ENCODE measurements at regions not wholly inside any gene's neighbourhood (a gene's known extent, or its start where the extent isn't known, plus 50 kb on each side); places are given as distances from the start of the nearest gene placed in this dataset.

GRCh38 chr5:85533341-85534047 is 1084.2 kb upstream of the COX7C start:
- no peak for TF ChIP-seq CTCF (IDR thresholded peaks at IDR 0.05)
- Mint-ChIP-seq H3K27ac (no peak overlapping the region), H3K36me3 (no peaks in the 10 kb centered on the region), H3K9me3 (peaks cover 7 to 9% of the 10 kb centered on the region in 2 donors), H3K27me3 (ENCODE audit: low read depth in 2 of 2) (no peaks in the 10 kb centered on the region), H3K4me3 (no peak overlapping the region), H3K4me1 (no peaks in the 10 kb centered on the region)
- Histone ChIP-seq H3K27ac (ENCODE audit: low read length) (no peak overlapping the region), H3K27me3 (ENCODE audit: control insufficient read depth, insufficient read depth, low read length) (no peaks in the 10 kb centered on the region), H3K4me1 (ENCODE audit: control insufficient read depth, insufficient read depth, low read length) (no peaks in the 10 kb centered on the region), H3K9me3 (ENCODE audit: control insufficient read depth, insufficient read depth, low read length) (no peaks in the 10 kb centered on the region), H3K36me3 (ENCODE audit: control insufficient read depth, insufficient read depth, low read length) (no peaks in the 10 kb centered on the region), H3K4me3 (ENCODE audit: low read length) (no peak overlapping the region)
- intact Hi-C loops (cut with micrococcal nuclease): no loop called here
- DNase-seq: no peak
- 96% methylated on average over 2 of the region's 4 CpGs for WGBS (ENCODE audit: insufficient coverage)
- ATAC-seq: no peak

- H3K4me1 Mint-ChIP-seq: no peaks in the 10 kb centered on the region
- H3K4me3 Mint-ChIP-seq: no peak overlapping the region
- no peaks in the 10 kb centered on the region for H3K27me3 Mint-ChIP-seq (ENCODE audit: low read depth in 2 of 2)
- H3K4me1 ChIP-seq (ENCODE audit: control insufficient read depth, insufficient read depth, low read length): no peaks in the 10 kb centered on the region
- H3K9me3 Mint-ChIP-seq: peaks cover 2 to 9% of the 10 kb centered on the region in 2 donors
- H3K27ac ChIP-seq (ENCODE audit: low read length): no peak overlapping the region
- intact Hi-C loops (cut with micrococcal nuclease): no loop called here
- DNase-seq (no peak), ATAC-seq (no peak)
- no peak for TF ChIP-seq CTCF (IDR thresholded peaks at IDR 0.05)
- H3K27me3 ChIP-seq (ENCODE audit: control insufficient read depth, insufficient read depth, low read length): no peaks in the 10 kb centered on the region
- H3K36me3 ChIP-seq (ENCODE audit: control insufficient read depth, insufficient read depth, low read length): no peaks in the 10 kb centered on the region
- H3K9me3 ChIP-seq (ENCODE audit: control insufficient read depth, insufficient read depth, low read length): no peaks in the 10 kb centered on the region
- no peaks in the 10 kb centered on the region for H3K36me3 Mint-ChIP-seq
- no peak overlapping the region for H3K4me3 ChIP-seq (ENCODE audit: low read length)
- no peak overlapping the region for H3K27ac Mint-ChIP-seq
These were observed 1079.4 kb upstream of the COX7C start for GRCh38 chr5:85538362-85538761.

- ATAC-seq: no peak
- H3K4me1 Mint-ChIP-seq: no peaks in the 10 kb centered on the region
These were observed 1072.6 kb upstream of the COX7C start for GRCh38 chr5:85545129-85545528.

More at GRCh38 chr5:85545129-85545528, 1072.6 kb upstream of the COX7C start:
- no peaks in the 10 kb centered on the region for H3K4me1 ChIP-seq (ENCODE audit: control insufficient read depth, insufficient read depth, low read length)
- 45% methylated on average over 2 of the region's 2 CpGs for whole genome bisulfite sequencing (ENCODE audit: insufficient coverage)
- H3K9me3 ChIP-seq (ENCODE audit: control insufficient read depth, insufficient read depth, low read length): peaks cover 17% of the 10 kb centered on the region
- H3K9me3 Mint-ChIP-seq: peaks cover 12 to 15% of the 10 kb centered on the region in 2 donors
- H3K36me3 Mint-ChIP-seq: peaks cover 9% of the 10 kb centered on the region
- H3K36me3 ChIP-seq (ENCODE audit: control insufficient read depth, insufficient read depth, low read length): no peaks in the 10 kb centered on the region
- DNase-seq: no peak
- no peak overlapping the region for H3K27ac Mint-ChIP-seq
- TF ChIP-seq CTCF (IDR thresholded peaks at IDR 0.05): no peak
- H3K4me3 Mint-ChIP-seq: no peak overlapping the region
- no peak overlapping the region for H3K4me3 ChIP-seq (ENCODE audit: low read length)
- no peak overlapping the region for H3K27ac ChIP-seq (ENCODE audit: low read length)
- H3K27me3 ChIP-seq (ENCODE audit: control insufficient read depth, insufficient read depth, low read length): no peaks in the 10 kb centered on the region
- no peaks in the 10 kb centered on the region for H3K27me3 Mint-ChIP-seq (ENCODE audit: low read depth in 2 of 2)
- intact Hi-C loops (cut with micrococcal nuclease): no loop called here

Measured in natural killer cell (primary cell).